NOMO-1 treated with dmso at 0.1 percent for 144 hours (cell line): ENCODE measurements at regions not wholly inside any gene's neighbourhood (a gene's known extent, or its start where the extent isn't known, plus 50 kb on each side); places are given as distances from the start of the nearest gene placed in this dataset.

Experiments
- DNase-seq: peaks from one replicate; lab custom pipeline; 2025; ENCODE audit not compliant: unreplicated experiment; lab: John Stamatoyannopoulos, UW

GRCh38 chr10:130757821-130758489 lies 553.6 kb downstream of the TCERG1L start:
- no peak for DNase-seq

GRCh38 chr10:130758529-130758928 lies 553.0 kb downstream of the TCERG1L start:
- DNase-seq: no peak

- DNase-seq: no peak
Observed at GRCh38 chr10:130761032-130761575, 550.4 kb downstream of the TCERG1L start.

- no peak for DNase-seq
Observed at GRCh38 chr10:130761788-130762301, 549.7 kb downstream of the TCERG1L start.

GRCh38 chr10:130762491-130762890 lies 549.0 kb downstream of the TCERG1L start:
- DNase-seq: no peak

- no peak for DNase-seq
Observed at GRCh38 chr10:130763071-130763470, 548.5 kb downstream of the TCERG1L start.

GRCh38 chr10:130763491-130763890 lies 548.0 kb downstream of the TCERG1L start:
- DNase-seq: no peak

GRCh38 chr10:130764651-130765050 lies 546.9 kb downstream of the TCERG1L start:
- no peak for DNase-seq

GRCh38 chr10:130766071-130766470 lies 545.5 kb downstream of the TCERG1L start:
- DNase-seq: no peak

GRCh38 chr10:130767116-130767730 lies 544.3 kb downstream of the TCERG1L start:
- DNase-seq: no peak

- no peak for DNase-seq
Observed at GRCh38 chr10:130769146-130770017, 542.1 kb downstream of the TCERG1L start.

GRCh38 chr10:130770018-130770630 lies 541.4 kb downstream of the TCERG1L start:
- DNase-seq: no peak

- no peak for DNase-seq
Observed at GRCh38 chr10:130771491-130771946, 540.0 kb downstream of the TCERG1L start.

- no peak for DNase-seq
Observed at GRCh38 chr10:130772056-130772455, 539.5 kb downstream of the TCERG1L start.

GRCh38 chr10:130772676-130773075 lies 538.8 kb downstream of the TCERG1L start:
- no peak for DNase-seq

GRCh38 chr10:130773941-130774340 lies 537.6 kb downstream of the TCERG1L start:
- no peak for DNase-seq

GRCh38 chr10:130774871-130775270 lies 536.6 kb downstream of the TCERG1L start:
- no peak for DNase-seq

- no peak for DNase-seq
Observed at GRCh38 chr10:130775311-130775710, 536.2 kb downstream of the TCERG1L start.

- DNase-seq: no peak
Observed at GRCh38 chr10:130776724-130777123, 534.8 kb downstream of the TCERG1L start.

- DNase-seq: no peak
Observed at GRCh38 chr10:130777507-130778165, 533.9 kb downstream of the TCERG1L start.
